HTR-8/SVneo (cell line): ENCODE measurements at regions not wholly inside any gene's neighbourhood (a gene's known extent, or its start where the extent isn't known, plus 50 kb on each side); places are given as distances from the start of the nearest gene placed in this dataset.

Source experiments
- DNase-seq: peaks from one replicate; pipeline ENCODE4 v3.0.0; 2011; ENCODE audit warnings: low spot score, mixed read lengths; ENCODE audit not compliant: insufficient read length
- FAIRE-seq: peaks from 2 replicates; lab custom pipeline; 2011; peaks lifted over from hg19 to GRCh38; lab: Jason Lieb, UNC

DNA sequence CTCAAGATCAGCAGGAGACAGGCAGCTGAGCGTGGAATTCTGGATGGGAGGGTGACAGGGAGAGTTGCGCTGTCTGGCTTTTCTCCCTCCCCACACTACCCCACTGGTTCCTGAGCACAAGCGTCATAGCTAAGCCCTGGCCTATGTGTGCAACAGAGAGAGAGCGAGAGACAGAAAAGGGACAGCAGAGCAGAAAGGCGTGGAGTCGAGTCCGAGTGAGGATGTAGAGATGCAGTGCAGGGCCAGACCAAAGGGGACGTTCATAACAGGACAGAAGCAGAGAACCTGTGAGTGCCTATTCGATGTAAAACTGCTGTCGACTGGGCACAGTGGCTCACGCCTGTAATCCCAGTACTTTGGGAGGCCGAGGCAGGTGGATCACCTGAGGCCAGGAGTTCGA is 94.0 kb upstream of the TMEM45B start:
- DNase-seq (no peak), FAIRE-seq (no peak)

DNA sequence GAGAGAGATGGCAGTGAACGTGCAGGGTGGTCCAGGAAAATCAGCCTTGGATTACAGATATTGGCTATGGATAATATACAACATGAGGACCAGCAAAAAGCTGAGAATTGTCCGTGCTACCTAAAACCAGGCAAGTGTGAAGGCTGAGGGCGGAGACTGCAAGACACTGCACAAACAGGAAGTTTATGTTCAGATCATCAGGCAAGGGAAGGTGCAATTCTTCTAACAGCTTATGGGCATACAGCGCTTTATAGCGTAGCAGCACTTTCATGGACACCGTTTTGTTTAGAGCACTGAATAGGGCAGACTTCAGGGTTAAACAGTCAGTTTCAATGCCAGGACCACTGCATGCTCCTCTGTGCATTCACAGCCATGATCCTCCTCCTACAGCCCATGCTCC is 93.1 kb upstream of the TMEM45B start:
- FAIRE-seq (no peak), DNase-seq (no peak)

DNA sequence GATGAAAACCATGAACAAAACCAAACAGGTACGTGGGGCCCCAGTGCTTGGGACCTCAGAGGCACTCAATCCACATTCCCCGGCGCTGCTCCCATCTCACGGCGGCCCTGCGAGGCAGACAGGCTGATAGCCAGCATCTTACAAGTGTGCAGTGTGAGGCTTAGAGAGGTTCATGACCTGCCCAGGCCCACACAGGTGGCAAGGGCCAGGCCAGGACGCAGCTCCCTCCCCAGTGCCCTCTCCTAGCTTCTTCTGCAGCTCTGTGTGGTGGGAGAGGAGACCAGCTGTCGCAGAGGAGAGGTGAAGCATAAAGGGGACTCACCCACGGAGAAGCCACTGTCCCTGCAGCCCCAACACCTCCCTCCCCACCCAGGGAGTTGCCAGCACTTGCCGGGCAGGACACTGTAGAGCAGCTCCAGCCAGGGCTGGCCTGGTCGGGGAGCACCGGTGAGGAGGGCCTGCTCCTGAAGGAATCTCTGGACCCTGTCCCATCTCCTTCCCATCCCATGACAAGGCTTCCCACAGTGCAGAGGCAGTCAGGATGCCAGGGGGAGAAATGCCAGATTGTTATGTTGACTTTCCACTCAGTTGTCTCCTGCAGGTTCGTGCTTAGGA is 92.4 kb upstream of the TMEM45B start:
- DNase-seq, result no peak

DNA sequence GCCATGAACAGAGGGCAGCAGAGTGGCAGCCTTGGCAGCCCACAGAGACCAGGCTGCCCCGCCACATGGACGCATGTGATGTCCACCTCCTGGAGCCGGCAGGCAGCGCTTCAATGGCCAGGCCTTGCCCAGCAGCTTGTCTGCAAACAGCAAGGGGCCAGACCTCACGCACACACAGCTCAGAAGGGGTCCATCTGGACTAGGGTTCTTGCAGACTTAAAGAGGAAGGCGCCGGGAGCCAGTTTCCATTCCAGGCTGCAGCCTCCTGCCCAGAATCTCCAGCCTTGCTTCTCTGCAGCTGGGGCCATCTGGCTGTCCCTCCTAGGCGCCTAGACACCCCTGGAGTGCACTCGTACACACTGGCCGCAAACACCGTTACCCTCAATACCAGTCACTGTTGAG is 91.9 kb upstream of the TMEM45B start:
- FAIRE-seq, result no peak
- DNase-seq, result no peak

More for the DNA sequence above, 92.4 kb upstream of the TMEM45B start:
- no peak for FAIRE-seq

DNA sequence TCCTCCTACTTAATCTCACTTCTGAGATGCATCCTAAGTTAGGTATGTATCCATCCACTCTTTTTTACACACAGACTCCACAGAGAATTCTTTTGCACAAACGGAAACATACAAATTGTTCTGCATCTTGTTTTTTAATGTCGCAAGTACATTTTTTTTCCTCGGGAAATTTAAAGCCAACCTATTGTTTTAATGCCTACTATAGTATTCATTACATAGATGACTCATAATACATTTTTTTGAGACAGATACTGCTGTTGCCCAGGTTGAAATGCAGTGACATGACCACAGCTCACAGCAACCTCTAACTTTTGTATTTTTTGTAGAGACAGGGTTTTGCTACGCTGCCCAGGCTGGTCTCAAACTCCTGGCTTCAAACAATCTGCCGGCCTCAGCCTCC is 90.8 kb upstream of the TMEM45B start:
- FAIRE-seq, result no peak
- no peak for DNase-seq

DNA sequence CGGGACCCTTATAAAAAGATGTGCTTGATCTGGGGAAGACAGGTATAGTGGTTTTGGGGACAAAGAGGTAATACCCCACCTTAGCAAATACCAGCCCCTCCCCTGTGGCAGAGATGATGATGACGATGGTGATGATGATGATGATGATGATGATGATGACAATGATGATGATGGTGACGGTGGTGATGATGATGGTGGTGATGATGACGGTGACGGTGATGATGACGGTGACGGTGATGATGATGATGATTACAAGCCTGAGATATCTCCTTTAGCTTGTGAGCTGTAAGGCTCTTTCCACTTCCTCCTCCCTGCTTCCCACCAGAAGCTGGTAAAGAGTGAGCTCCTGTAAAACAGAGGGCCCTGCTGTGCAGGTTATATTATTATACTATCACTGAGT is 89.5 kb upstream of the TMEM45B start:
- DNase-seq (no peak), FAIRE-seq (no peak)

DNA sequence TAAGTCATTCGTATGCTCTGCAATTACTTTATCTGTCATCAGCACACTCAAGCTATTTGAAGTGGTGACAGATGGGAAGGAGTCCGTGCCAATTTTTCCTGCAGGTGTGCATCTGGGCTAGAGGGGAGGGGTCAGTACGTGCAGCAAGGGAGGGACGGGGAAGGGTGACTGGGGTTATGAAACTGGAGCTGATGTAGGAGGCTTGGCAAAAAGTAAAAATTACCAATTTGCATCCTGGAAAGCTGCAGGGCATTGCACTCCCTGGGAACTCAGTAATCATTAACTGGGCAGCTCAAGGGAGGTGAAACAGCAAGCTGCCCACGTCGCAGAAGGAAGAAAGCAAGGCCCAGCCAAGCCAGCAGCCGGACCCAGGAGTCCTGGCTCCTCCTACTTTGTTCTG is 87.1 kb upstream of the TMEM45B start:
- no peak for FAIRE-seq
- no peak for DNase-seq

DNA sequence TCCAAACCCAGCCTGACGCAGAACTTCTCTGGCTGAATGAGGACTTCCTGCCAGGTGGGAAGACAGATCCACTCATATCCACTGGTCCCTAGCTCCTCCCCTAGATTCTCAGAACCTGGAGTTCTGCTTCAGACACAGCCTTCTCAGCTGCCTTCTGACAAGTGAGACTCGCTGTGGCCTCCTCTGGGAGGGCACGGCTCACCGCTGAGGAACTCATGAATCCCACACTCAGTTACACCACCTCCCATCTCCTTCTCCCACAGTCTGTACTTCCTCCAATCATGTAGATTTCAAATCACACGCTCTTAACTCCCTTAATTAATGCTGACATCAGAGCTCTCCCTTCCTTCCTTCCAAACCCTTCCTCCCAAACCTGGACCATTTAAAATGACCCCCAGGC is 86.4 kb upstream of the TMEM45B start:
- no peak for FAIRE-seq
- DNase-seq, result no peak

DNA sequence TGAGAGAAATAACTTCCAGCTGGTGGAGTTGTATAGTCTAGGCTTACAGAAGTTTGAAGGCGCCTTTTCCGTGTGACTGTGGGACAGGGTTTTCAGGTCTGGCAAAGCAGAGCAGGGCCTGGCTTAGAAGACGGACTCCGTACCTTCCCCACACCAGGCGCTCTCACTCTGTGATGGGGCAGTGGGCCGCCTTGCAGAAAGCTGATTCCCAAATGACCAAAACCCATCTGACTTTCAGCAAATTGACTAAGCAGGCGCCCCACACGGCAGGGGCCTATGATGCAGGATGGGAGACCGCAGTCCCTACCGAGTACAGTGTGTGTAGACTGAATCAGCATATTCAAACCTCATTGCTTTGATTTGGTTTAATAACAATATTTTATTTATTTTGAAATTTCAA is 85.8 kb upstream of the TMEM45B start:
- DNase-seq (no peak), FAIRE-seq (no peak)

DNA sequence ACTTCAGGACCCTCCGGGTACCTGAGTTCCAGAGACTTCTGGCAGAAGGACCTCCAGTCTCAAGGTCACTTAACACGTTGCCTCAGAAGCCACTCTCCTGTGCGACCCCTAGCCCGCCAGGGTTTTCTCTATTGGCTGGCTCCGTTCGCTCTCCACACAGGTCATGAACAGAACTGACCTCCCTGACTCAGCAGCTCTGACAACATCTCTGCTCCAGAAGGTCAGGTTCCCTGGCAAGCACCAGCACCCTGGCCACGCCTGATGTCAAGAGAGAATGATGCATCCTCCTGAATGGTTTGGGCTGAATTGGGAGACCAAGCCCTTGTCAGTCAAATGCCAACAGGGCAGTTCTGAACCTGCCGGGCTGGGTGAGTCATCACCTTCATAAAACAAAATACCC is 84.3 kb upstream of the TMEM45B start:
- DNase-seq (no peak), FAIRE-seq (no peak)

DNA sequence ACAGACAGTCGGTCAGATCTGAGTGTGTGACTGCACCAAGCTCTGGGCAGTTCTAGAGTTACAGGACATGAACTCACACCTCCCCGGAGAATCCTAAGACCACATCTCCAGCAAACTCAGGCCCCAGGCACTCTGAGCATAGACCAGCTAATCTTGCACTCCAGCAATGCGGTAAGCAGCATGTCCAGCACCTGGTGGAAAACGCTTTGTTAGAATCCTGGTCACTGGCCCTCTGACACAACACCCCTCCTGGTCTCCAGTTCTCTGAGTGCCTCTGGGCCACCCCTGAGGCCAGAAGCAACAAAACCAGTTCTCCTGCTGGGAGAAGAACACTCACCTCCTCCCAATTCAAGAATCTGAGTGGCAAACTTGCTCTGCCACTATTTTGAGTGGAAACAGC is 82.7 kb upstream of the TMEM45B start:
- no peak for DNase-seq
- no peak for FAIRE-seq

DNA sequence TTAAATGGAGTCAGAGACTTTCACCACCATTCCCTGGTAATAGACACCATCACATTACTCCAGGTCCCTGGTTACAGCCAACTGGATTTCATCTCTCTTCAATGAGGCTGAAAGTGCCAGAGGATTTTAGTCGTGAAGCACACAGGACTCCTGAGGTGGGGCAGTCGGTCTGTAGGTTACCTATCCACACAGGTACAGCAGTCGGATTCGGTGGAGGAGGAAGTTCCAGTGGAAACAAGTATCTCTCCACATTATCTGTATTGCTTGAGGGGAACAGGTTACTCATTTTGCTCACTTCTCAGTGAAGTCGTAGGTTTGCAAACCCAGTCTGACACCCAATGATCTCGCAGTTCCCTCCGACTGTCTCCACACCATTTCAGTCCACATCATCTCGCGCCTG is 82.3 kb upstream of the TMEM45B start:
- no peak for DNase-seq
- no peak for FAIRE-seq

DNA sequence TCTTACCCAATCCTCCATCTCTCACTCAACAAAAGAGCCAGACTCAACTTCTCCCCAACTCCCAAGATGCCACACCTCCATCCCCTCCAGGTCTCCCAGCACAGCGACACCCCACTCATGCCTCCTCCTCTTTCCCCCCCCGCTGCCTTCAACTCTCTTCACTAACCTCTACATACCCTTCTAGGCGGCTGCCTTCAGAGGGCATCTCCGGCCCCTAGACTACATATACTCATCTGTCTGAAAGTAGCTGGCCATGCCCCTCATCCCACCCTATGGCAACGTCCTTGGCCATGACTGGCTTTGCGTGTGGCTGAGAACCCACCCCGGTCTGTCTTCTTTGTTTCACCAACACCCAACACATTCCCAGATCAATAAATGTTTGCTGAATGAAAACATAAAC is 81.7 kb upstream of the TMEM45B start:
- no peak for DNase-seq
- no peak for FAIRE-seq

DNA sequence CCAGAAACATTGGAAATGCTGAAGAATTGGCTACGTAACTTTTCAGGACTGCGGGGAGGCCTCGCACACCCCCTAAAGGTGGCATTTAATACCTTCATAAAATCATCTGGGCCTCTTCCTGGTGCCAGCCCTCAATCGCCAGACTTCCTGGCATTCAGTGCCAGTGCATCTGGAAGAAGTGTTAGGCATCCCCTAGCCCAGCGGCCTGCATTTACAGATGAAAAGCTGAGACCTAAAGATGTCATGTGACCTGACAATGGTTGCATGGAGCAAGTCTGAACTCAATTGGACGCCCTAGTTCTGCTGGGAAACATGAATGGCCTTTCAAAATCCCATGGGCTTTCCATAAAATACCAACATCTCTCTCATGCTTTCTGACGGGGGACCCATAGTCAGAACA is 81.0 kb upstream of the TMEM45B start:
- FAIRE-seq, result no peak

DNA sequence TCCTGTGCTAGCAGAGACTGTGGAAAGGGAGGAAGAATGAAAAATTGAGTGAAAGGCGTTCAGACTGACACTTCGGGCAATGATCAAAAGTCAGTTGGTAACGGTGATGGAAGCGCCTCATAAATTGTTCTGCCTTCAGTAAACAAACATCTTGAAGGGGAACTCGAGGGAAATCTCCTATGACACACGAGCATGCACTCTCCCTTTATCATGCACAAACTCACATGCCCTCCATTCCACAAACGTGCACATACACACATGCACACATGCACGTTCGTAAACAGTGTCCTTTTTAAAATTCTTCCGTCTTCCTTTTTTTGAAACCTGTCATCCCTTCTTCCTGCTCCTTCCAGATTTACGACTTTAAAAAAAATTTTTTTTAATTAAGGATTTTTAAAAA is 77.8 kb upstream of the TMEM45B start:
- no peak for FAIRE-seq
- DNase-seq, result no peak

More for the DNA sequence above, 81.0 kb upstream of the TMEM45B start:
- no peak for DNase-seq

DNA sequence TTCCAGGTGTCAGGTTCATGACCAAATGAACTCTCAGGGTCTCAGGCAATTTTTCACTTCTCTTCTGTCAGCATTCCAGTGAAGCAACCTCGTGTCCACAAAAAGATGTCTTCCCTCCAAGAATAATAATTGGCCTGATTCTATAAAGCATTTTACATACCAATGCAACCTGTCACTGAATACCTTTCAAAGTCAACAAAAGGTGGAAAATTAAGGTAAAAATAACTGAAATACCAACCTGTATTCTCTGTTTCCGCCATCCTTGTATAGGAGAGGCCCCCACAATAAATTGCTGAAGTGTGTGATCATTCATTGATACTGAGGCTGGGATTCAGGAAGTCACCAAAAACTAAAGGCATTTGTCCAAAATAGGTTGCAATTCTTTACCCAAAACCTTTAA is 77.4 kb upstream of the TMEM45B start:
- DNase-seq (no peak), FAIRE-seq (no peak)

DNA sequence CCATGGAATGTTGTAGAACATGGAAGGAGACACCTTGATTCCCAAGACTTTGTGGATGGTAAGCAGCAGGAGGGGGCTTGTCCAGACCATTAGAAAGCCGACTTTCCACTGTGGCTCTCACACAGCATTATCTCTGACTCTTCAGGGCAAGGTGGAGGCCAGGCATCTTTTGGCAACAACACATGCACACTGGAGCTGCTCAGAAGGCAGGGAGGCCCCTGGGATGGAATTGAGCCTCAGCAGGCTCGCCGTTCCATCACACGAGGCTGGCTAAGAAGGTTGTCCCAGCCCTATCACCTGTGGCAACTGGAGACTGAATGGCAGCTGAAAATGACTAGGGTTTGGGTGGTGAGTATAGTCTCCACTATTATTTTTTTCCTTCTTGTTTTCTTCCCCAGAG is 76.3 kb upstream of the TMEM45B start:
- FAIRE-seq (no peak), DNase-seq (no peak)

DNA sequence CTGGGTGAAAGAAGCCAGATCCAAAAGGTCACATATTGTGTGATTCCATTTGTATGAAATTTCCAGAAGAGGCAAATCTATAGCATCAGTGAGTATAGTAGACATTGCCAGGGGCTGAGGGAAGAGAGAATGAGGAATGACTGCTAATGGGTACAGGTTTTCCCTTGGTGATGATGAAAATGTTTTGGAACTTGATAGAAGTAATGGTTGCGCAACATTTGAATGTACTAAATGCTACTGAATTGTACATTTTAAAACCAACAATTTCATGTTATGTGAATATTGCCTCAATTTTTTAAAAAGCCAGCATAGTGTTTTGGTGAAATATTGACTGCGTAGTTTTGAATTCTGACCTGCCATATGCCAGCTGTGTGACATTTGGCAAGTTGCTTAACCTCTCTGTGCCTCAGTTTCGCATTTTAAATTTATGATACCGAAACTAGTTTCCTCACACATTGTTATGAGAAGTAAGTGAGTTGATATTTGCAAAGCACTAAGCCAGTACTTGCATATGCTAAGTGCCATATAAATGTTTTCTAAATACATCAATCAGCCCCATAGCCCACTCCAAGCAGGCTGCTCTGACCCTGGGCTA is 75.4 kb upstream of the TMEM45B start:
- FAIRE-seq (no peak), DNase-seq (no peak)

DNA sequence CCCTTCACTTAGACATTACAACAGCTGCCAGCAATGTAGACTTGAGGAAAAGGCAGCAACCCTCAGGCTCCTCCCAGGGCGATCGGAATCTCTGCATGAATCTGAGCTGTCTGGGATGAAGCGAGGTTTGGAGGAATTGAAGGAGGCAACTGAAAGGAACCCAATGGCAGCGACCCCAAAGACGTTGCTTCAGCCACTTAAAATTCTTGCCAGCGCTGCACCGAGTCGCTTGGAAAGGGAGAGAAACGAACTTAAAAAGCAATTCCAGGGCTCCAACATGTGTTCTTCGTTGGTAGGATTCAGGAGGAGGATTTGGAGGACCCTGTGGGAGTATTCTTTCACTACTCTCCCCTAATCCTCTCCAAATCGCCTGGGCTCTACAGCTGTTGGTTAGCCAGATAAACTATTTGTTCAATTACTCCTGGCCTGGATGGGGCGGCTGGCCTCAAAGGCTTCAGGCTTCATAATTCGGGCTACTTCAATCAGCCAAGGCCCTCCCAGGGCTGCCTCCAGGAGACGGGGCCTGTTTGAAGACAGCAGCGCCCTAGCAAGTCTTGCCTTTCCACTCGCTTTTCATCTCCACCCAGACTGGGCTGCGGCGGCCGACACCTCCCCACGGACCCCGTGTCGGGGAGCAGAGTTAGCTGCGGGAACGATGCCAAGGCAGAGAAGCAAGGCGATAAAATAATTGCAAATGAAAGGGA is 72.4 kb upstream of the TMEM45B start:
- DNase-seq, result no peak
- FAIRE-seq, result no peak

DNA sequence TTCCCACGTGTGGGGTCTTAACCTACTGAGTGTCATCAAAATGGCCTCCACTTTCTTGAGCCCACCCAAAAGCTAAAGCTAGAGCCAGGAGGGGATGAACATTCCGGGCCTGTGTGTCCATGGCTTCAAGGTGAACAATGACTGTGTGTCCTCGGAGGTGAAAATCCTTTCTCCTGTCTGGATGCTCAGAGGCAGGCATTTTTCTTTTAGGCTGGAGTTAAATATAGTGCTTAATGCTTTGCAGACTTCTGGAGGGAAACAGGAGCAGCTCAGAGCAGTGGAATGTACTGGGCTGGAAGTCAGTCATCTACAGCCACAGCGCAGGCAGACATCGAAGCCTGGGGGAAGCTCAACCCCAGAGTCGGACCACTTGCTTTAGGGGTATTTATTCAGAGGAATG is 68.6 kb upstream of the TMEM45B start:
- no peak for DNase-seq
- FAIRE-seq, result no peak

DNA sequence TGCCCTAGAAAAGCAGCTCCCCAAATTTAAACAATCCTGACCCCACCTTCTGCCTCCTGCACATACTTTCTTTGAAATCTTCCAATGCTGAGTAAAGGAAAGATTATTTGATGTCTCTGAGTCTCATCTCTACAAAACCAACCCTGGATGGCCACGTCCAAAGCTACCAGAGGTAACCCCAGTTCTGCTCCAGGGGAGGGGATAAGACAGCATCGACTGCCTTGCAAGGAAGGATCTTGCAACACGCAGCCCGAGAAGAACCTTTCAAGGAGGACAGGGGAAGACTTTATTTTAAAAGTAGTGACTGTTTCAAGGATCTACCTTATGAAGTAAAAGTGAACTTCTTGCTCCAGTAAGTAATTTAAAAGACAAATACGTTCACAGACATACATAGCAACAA is 66.5 kb upstream of the TMEM45B start:
- DNase-seq, result no peak
- no peak for FAIRE-seq
